Right cardiac atrium (tissue), 5 donors: ENCODE measurements at regions not wholly inside any gene's neighbourhood (a gene's known extent, or its start where the extent isn't known, plus 50 kb on each side); places are given as distances from the start of the nearest gene placed in this dataset.
"Not testable (repeated sequence)": the region's sequence is repeated elsewhere in the genome, so short reads cannot be mapped to it uniquely, and the experiment has no call there.

Experiments used
- ATAC-seq, 2 donors: fragments of 200-7000 bp; cut with Tn5 transposase; one replicate each; pipeline versions ENCODE4 v1.8.0 to v1.9.1; 2020; ENCODE audit warnings: moderate library complexity in 2 of 2, mild to moderate bottlenecking in 1 of 2
- DNase-seq, 3 donors: peaks; one replicate each; pipeline ENCODE4 v3.0.0-alpha.2; 2020
- H3K27ac ChIP-seq: one replicate; pipeline ENCODE4 v1.5.1; 2013; ENCODE audit warnings: mild to moderate bottlenecking, low read length, control low read depth, moderate library complexity
- H3K27me3 ChIP-seq: one replicate; pipeline ENCODE4 v1.6.1; 2013; ENCODE audit not compliant: control insufficient read depth, insufficient read depth
- H3K4me1 ChIP-seq: one replicate; pipeline ENCODE4 v1.6.1; 2013; ENCODE audit warnings: low read length; ENCODE audit not compliant: control insufficient read depth, insufficient read depth
- H3K4me3 ChIP-seq: one replicate; pipeline ENCODE4 v1.5.1; 2013; ENCODE audit warnings: low read length, control low read depth
- H3K9me3 ChIP-seq: one replicate; pipeline ENCODE4 v1.6.1; 2013; ENCODE audit warnings: low read length; ENCODE audit not compliant: control insufficient read depth
- WGBS: extraction: QIAGEN DNeasy Blood & Tissue Kit; methylation state at CpG from one replicate; pipeline ENCODE4 v1.1.7; 2013; 5-methylcytosine and 5-hydroxymethylcytosine counted together
- intact Hi-C, 4 donors: fragments of 100-400 bp; cut with DNase I; formaldehyde crosslinking; loops; one replicate each; pipeline versions ENCODE4 v1.11.0 to v1.14.0; 2022 to 2023
- donor health status: healthy with polysubstance abuse.
- donor health status: DM: no; HTN: yes; CAD: no.
- donor health status: DM: no; HTN: no; CAD: no.
- donor health status: DM: no; HTN: yes; CAD: no; lungs with severe emphysema.
- donor health status: DM: yes; HTN: yes; CAD: no.

- peak in 2 of 3 donors; percentile 20 to 23 for DNase-seq
- WGBS = 20% methylated on average over 2 of the region's 2 CpGs
- no peaks in the 10 kb centered on the region for H3K9me3 ChIP-seq
- intact Hi-C loops = no loop called here
- peak; percentile 89 to 98 for ATAC-seq
- H3K4me1 ChIP-seq = no peaks in the 10 kb centered on the region
- H3K4me3 ChIP-seq = no peak overlapping the region
- peak overlapping the region; percentile 80 for H3K27ac ChIP-seq
- no peaks in the 10 kb centered on the region for H3K27me3 ChIP-seq
Observed at GRCh38 chr7:46054272-46054671, 133.2 kb upstream of the IGFBP3 start.

- Histone ChIP-seq H3K27me3 (no peaks in the 10 kb centered on the region), H3K4me3 (no peak overlapping the region), H3K27ac (no peak overlapping the region), H3K9me3 (no peaks in the 10 kb centered on the region), H3K4me1 (no peaks in the 10 kb centered on the region)
- 88% methylated on average over 9 of the region's 9 CpGs for WGBS
- no peak for DNase-seq
- ATAC-seq = no peak
- intact Hi-C loops = loop anchor here in 1 of 4 donors (10.0 kb wide), 1 partner anchor 123 kb away; the partner anchor contains the start of gene IGFBP3
Observed at GRCh38 chr7:46047581-46047980, 126.5 kb upstream of the IGFBP3 start.

GRCh38 chr7:46043338-46043737 is 122.3 kb upstream of the IGFBP3 start:
- not testable (repeated sequence) for ATAC-seq, H3K9me3 ChIP-seq, DNase-seq, H3K4me3 ChIP-seq, H3K27me3 ChIP-seq, H3K27ac ChIP-seq, H3K4me1 ChIP-seq
- WGBS = 67% methylated on average over 6 of the region's 6 CpGs
- intact Hi-C loops = loop anchor here in 1 of 4 donors (10.0 kb wide), 1 partner anchor 119 kb away; the partner anchor contains the start of gene IGFBP3

GRCh38 chr7:46039813-46040212 is 118.7 kb upstream of the IGFBP3 start:
- not testable (repeated sequence) for H3K4me3 ChIP-seq, H3K4me1 ChIP-seq, H3K27me3 ChIP-seq, ATAC-seq, H3K27ac ChIP-seq, H3K9me3 ChIP-seq, DNase-seq
- WGBS = 80% methylated on average over 1 of the region's 1 CpG
- intact Hi-C loops = loop anchor here in 1 of 4 donors (5.0 to 10.0 kb wide), 2 partner anchors 53 to 115 kb away; partner anchors contain the start of gene IGFBP3

GRCh38 chr7:46035166-46035565 is 114.1 kb upstream of the IGFBP3 start:
- Histone ChIP-seq H3K4me1 (peaks cover 10% of the 10 kb centered on the region), H3K27me3 (no peaks in the 10 kb centered on the region), H3K9me3 (no peaks in the 10 kb centered on the region), H3K4me3 (no peak overlapping the region), H3K27ac (no peak overlapping the region)
- peak in 1 of 3 donors; percentile 12 for DNase-seq
- WGBS = 90% methylated on average over 1 of the region's 1 CpG
- ATAC-seq = no peak
- intact Hi-C loops = loop anchor here in 1 of 4 donors (5.0 kb wide), 1 partner anchor 48 kb away; no protein-coding TSS in a partner anchor

- 33% methylated on average over 5 of the region's 5 CpGs for WGBS
- DNase-seq = no peak
- peaks cover 10% of the 10 kb centered on the region for H3K4me1 ChIP-seq
- H3K27me3 ChIP-seq = no peaks in the 10 kb centered on the region
- no peak overlapping the region for H3K27ac ChIP-seq
- intact Hi-C loops = no loop called here
- peak; percentile 60 to 71 for ATAC-seq
- no peaks in the 10 kb centered on the region for H3K9me3 ChIP-seq
- no peak overlapping the region for H3K4me3 ChIP-seq
Observed at GRCh38 chr7:46034056-46034768, 113.1 kb upstream of the IGFBP3 start.

DNA sequence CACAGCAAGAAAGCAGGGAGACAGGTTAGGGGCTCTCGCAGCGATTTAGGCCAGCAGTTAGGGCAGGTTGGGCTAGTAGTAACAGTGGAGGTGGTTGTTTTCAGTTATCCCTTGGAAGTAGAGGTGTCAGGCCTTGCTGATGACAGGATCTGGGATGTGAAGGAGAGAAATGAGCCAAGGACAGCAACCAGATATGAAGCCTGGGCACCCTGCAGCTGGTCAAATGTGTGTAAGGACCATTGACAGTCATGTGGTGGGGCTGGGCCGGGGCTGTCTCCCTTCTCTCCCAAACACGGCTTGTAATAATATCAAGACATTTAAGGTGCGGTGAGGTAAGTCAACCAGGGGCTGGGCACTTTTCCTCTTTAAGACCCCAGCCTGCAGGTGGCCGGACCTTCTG is 112.5 kb upstream of the IGFBP3 start:
- H3K4me1 ChIP-seq = peaks cover 10% of the 10 kb centered on the region
- no peak overlapping the region for H3K4me3 ChIP-seq
- no peaks in the 10 kb centered on the region for H3K27me3 ChIP-seq
- no peaks in the 10 kb centered on the region for H3K9me3 ChIP-seq
- DNase-seq = peak in 1 of 3 donors; percentile 43
- 72% methylated on average over 6 of the region's 6 CpGs for WGBS
- peak; percentile 29 to 86 for ATAC-seq
- intact Hi-C loops = no loop called here
- no peak overlapping the region for H3K27ac ChIP-seq

DNA sequence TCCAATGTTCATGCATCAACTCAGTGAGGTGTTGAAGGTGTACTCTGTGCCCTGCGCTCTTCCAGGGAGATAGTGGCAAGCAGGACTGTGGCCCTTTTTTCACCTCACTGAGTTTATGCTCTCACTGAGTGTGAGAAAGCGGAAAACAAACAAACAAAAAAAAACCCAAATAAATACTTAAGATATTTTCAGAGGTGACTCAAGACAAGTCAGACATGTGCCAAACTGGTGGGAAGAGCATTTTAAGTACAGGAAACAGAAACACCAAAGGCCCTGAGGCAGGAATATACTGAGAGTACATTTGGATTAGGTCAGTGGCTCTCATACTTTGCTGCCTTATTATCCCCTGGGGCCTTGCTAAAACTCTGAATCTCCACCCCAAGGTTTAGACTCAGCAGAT is 111.9 kb upstream of the IGFBP3 start:
- no peak overlapping the region for H3K27ac ChIP-seq
- H3K4me3 ChIP-seq = no peak overlapping the region
- WGBS = 92% methylated on average over 2 of the region's 2 CpGs
- peaks cover 10% of the 10 kb centered on the region for H3K4me1 ChIP-seq
- H3K9me3 ChIP-seq = no peaks in the 10 kb centered on the region
- intact Hi-C loops = no loop called here
- no peak for DNase-seq
- no peaks in the 10 kb centered on the region for H3K27me3 ChIP-seq
- ATAC-seq = no peak

GRCh38 chr7:46032353-46032752 is 111.3 kb upstream of the IGFBP3 start:
- 94% methylated on average over 6 of the region's 6 CpGs for WGBS

GRCh38 chr7:46029111-46029704 is 108.1 kb upstream of the IGFBP3 start:
- H3K4me3 ChIP-seq = no peak overlapping the region
- no peak overlapping the region for H3K27ac ChIP-seq
- ATAC-seq (no peak), DNase-seq (no peak)
- intact Hi-C loops = no loop called here
- 91% methylated on average over 2 of the region's 2 CpGs for WGBS
- peaks cover 5% of the 10 kb centered on the region for H3K4me1 ChIP-seq
- H3K9me3 ChIP-seq = no peaks in the 10 kb centered on the region
- no peaks in the 10 kb centered on the region for H3K27me3 ChIP-seq

More at GRCh38 chr7:46032353-46032752, 111.3 kb upstream of the IGFBP3 start:
- ATAC-seq (no peak), DNase-seq (no peak)
- intact Hi-C loops = no loop called here
- no peaks in the 10 kb centered on the region for H3K9me3 ChIP-seq
- H3K4me1 ChIP-seq = peaks cover 8% of the 10 kb centered on the region
- no peak overlapping the region for H3K4me3 ChIP-seq
- H3K27me3 ChIP-seq = no peaks in the 10 kb centered on the region
- H3K27ac ChIP-seq = no peak overlapping the region

DNA sequence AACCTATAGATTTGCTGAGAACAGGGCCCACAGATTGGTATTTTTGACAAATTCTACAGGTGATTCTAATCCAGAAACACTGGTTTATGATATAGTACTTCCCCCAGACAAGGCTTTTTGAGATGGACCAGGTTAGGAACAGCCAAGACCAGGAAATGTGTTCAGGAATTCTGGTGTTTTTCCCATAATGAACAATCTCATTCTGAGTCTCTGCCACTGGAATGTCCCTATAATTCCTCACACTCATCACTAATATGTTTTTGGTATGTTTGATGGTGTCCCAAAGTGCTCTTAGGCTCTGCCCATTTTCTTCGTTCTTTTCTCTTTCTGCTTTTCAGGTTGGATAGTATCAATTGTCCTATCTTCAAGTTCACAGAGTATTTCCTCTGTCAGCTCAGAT is 107.2 kb upstream of the IGFBP3 start:
- DNase-seq (no peak), ATAC-seq (no peak)
- peaks cover 1% of the 10 kb centered on the region for H3K4me1 ChIP-seq
- 90% methylated on average over 1 of the region's 1 CpG for WGBS
- H3K27ac ChIP-seq = no peak overlapping the region
- H3K4me3 ChIP-seq = no peak overlapping the region
- H3K27me3 ChIP-seq = no peaks in the 10 kb centered on the region
- intact Hi-C loops = no loop called here
- H3K9me3 ChIP-seq = no peaks in the 10 kb centered on the region
